ENCODE measurements at regions not wholly inside any gene's neighbourhood (a gene's known extent, or its start where the extent isn't known, plus 50 kb on each side); places are given as distances from the start of the nearest gene placed in this dataset.

DNA sequence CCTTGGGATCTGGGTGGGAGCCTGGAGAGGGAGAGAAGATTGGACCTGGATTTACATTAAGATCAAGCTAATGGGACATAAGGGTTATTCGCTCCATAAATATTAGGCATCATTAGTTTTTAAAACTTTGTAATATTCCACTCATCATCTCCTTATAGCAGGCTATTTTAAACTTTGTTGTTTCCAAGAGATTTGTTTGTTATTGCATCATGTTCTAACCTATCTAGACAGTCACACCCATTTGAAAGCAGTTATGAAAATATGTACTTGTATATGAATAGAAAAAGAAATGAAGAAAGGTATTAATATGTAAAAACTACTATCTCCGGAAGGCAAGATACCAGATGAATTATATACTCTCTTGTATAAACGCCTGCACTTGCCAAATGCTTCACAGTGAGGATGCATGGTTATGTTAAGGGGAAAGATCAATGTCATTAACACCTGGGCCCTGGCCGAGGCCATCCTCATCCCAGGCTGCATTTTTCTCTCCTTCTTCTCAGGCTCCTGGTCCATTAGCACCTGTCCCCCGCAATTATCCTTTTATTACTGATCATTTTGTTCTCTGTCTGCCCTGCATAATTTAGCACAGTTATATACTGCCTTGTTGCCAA lies 468.2 kb downstream of the MATN1 start:
- no peak for TF ChIP-seq POLR2A (IDR thresholded peaks at IDR 0.05)
- TF ChIP-seq, protein P1, sequence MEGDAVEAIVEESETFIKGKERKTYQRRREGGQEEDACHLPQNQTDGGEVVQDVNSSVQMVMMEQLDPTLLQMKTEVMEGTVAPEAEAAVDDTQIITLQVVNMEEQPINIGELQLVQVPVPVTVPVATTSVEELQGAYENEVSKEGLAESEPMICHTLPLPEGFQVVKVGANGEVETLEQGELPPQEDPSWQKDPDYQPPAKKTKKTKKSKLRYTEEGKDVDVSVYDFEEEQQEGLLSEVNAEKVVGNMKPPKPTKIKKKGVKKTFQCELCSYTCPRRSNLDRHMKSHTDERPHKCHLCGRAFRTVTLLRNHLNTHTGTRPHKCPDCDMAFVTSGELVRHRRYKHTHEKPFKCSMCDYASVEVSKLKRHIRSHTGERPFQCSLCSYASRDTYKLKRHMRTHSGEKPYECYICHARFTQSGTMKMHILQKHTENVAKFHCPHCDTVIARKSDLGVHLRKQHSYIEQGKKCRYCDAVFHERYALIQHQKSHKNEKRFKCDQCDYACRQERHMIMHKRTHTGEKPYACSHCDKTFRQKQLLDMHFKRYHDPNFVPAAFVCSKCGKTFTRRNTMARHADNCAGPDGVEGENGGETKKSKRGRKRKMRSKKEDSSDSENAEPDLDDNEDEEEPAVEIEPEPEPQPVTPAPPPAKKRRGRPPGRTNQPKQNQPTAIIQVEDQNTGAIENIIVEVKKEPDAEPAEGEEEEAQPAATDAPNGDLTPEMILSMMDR (IDR thresholded peaks at IDR 0.05) = no peak
- no peak for TF ChIP-seq EP300 (IDR thresholded peaks at IDR 0.05)
